Mesenchymal stem cell (in vitro differentiated cells and primary cell): ENCODE measurements at regions not wholly inside any gene's neighbourhood (a gene's known extent, or its start where the extent isn't known, plus 50 kb on each side); places are given as distances from the start of the nearest gene placed in this dataset.

Experiments used
- DNase-seq: peaks from one replicate; pipeline ENCODE4 v3.0.0-alpha.2; 2013
- H2AFZ ChIP-seq: one replicate; pipeline ENCODE4 v1.6.1; 2013; ENCODE audit warnings: low read depth, mild to moderate bottlenecking, control low read depth, inconsistent platforms, low read length, moderate library complexity
- H2AK5ac ChIP-seq: 2 replicates; pipeline ENCODE4 v1.6.1; 2013; ENCODE audit warnings: low read length, moderate library complexity, mild to moderate bottlenecking, inconsistent platforms; ENCODE audit not compliant: severe bottlenecking
- H2BK120ac ChIP-seq: one replicate; pipeline ENCODE4 v1.6.1; 2013; ENCODE audit warnings: low read depth, mild to moderate bottlenecking, inconsistent platforms, low read length, moderate library complexity
- H2BK12ac ChIP-seq, 2 experiments: one replicate each; pipeline ENCODE4 v1.6.1; 2013; ENCODE audit warnings: inconsistent platforms in 2 of 2, low read length in 2 of 2, mild to moderate bottlenecking in 2 of 2, moderate library complexity in 2 of 2, control low read depth in 1 of 2
- H2BK15ac ChIP-seq: one replicate; pipeline ENCODE4 v1.6.1; 2013; ENCODE audit warnings: mild to moderate bottlenecking, low read depth, inconsistent platforms; ENCODE audit not compliant: poor library complexity, severe bottlenecking
- H2BK5ac ChIP-seq: 2 replicates; pipeline ENCODE4 v1.6.1; 2013; ENCODE audit warnings: low read depth, mild to moderate bottlenecking, low read length, control low read depth, inconsistent platforms; ENCODE audit not compliant: poor library complexity, severe bottlenecking
- H3K14ac ChIP-seq, 2 experiments: one replicate each; pipeline ENCODE4 v1.6.1; 2013; ENCODE audit warnings: inconsistent platforms in 2 of 2, low read length in 2 of 2, control low read depth in 1 of 2, mild to moderate bottlenecking in 1 of 2, moderate library complexity in 1 of 2
- H3K18ac ChIP-seq, 2 experiments: one replicate each; pipeline ENCODE4 v1.6.1; 2013; ENCODE audit warnings: inconsistent platforms in 2 of 2, low read length in 2 of 2, control low read depth in 1 of 2, low read depth in 1 of 2, mild to moderate bottlenecking in 1 of 2
- H3K23ac ChIP-seq, 2 experiments: one replicate each; pipeline ENCODE4 v1.6.1; 2013; ENCODE audit warnings: inconsistent platforms in 2 of 2, low read length in 2 of 2, mild to moderate bottlenecking in 2 of 2, moderate library complexity in 2 of 2, control low read depth in 1 of 2
- H3K27ac ChIP-seq: 2 replicates; pipeline ENCODE4 v1.5.1; 2013; ENCODE audit warnings: mild to moderate bottlenecking, moderate library complexity, low read length, control low read depth, inconsistent platforms; ENCODE audit not compliant: poor library complexity, severe bottlenecking
- H3K27me3 ChIP-seq, 2 experiments: 2 replicates each; pipeline versions ENCODE4 v1.6.1 to v1.7.0; 2013; ENCODE audit warnings: low read length in 2 of 2, mild to moderate bottlenecking in 2 of 2, moderate library complexity in 2 of 2, control low read depth in 1 of 2, inconsistent platforms in 1 of 2; ENCODE audit not compliant: control insufficient read depth in 1 of 2, insufficient read depth in 1 of 2
- H3K36me3 ChIP-seq, 2 experiments: 2 replicates each; pipeline versions ENCODE4 v1.6.1 to v1.7.0; 2013; ENCODE audit warnings: low read length in 2 of 2, control low read depth in 1 of 2, inconsistent platforms in 1 of 2, low read depth in 1 of 2, mild to moderate bottlenecking in 1 of 2; ENCODE audit not compliant: insufficient read depth in 2 of 2, control insufficient read depth in 1 of 2
- H3K4ac ChIP-seq, 2 experiments: one replicate each; pipeline ENCODE4 v1.6.1; 2013; ENCODE audit warnings: inconsistent platforms in 2 of 2, low read length in 2 of 2, mild to moderate bottlenecking in 2 of 2, moderate library complexity in 2 of 2, control low read depth in 1 of 2, low read depth in 1 of 2
- H3K4me1 ChIP-seq: 2 replicates; pipeline ENCODE4 v1.6.1; 2013; ENCODE audit warnings: low read depth, low read length, control low read depth; ENCODE audit not compliant: control insufficient read depth, insufficient read depth
- H3K4me2 ChIP-seq: 2 replicates; pipeline ENCODE4 v1.6.1; 2013; ENCODE audit warnings: low read length, mild to moderate bottlenecking, inconsistent platforms; ENCODE audit not compliant: poor library complexity, severe bottlenecking
- H3K4me3 ChIP-seq, 2 experiments: 2 replicates each; pipeline versions ENCODE4 v1.5.1 to v1.7.0; 2013; ENCODE audit warnings: low read length in 2 of 2, mild to moderate bottlenecking in 2 of 2, control low read depth in 1 of 2, low read depth in 1 of 2; ENCODE audit not compliant: insufficient read depth in 1 of 2
- H3K79me1 ChIP-seq: replicated peaks from 2 replicates; pipeline ENCODE4 v1.6.1; 2013; ENCODE audit warnings: mild to moderate bottlenecking, control low read depth, low read length, inconsistent platforms; ENCODE audit not compliant: poor library complexity, severe bottlenecking
- H3K9ac ChIP-seq: 2 replicates; pipeline ENCODE4 v1.7.0; 2013; ENCODE audit warnings: mild to moderate bottlenecking, low read length, moderate library complexity
- H3K9me3 ChIP-seq: 2 replicates; pipeline ENCODE4 v1.7.0; 2013; ENCODE audit warnings: mild to moderate bottlenecking, low read length; ENCODE audit not compliant: control insufficient read depth
- H4K8ac ChIP-seq: one replicate; pipeline ENCODE4 v1.6.1; 2013; ENCODE audit warnings: inconsistent platforms, mild to moderate bottlenecking, low read length, moderate library complexity
- H4K91ac ChIP-seq: one replicate; pipeline ENCODE4 v1.6.1; 2013; ENCODE audit warnings: mild to moderate bottlenecking, low read length, inconsistent platforms
- WGBS: methylation state at CpG from one replicate; pipeline ENCODE4 v1.1.7; 2013; ENCODE audit warnings: mixed read lengths; 5-methylcytosine and 5-hydroxymethylcytosine counted together

- Histone ChIP-seq H2AFZ (no peak overlapping the region), H2BK120ac (no peak overlapping the region), H3K9me3 (no peaks in the 10 kb centered on the region), H2BK15ac (no peak overlapping the region), H3K9ac (no peak overlapping the region), H3K4ac (no peak overlapping the region), H3K36me3 (no peaks in the 10 kb centered on the region), H3K4me3 (no peak overlapping the region), H2AK5ac (no peak overlapping the region), H3K27ac (no peak overlapping the region), H4K8ac (no peak overlapping the region), H3K14ac (no peak overlapping the region), H2BK12ac (peak overlapping the region in 1 of 2 experiments; percentile 84), H3K4me1 (no peaks in the 10 kb centered on the region), H3K27me3 (no peaks in the 10 kb centered on the region), H3K79me1 (no peaks in the 10 kb centered on the region), H3K18ac (no peak overlapping the region), H3K23ac (no peak overlapping the region), H4K91ac (no peak overlapping the region), H3K4me2 (no peak overlapping the region), H2BK5ac (no peak overlapping the region)
- DNase-seq = peak; percentile 57
- 40% methylated on average over 1 of the region's 1 CpG for WGBS
Observed at GRCh38 chr9:116020146-116020545, 133.4 kb upstream of the PAPPA start.

GRCh38 chr9:116020801-116021200 is 132.8 kb upstream of the PAPPA start:
- Histone ChIP-seq H3K27me3 (no peaks in the 10 kb centered on the region), H3K23ac (no peak overlapping the region), H3K27ac (no peak overlapping the region), H2BK5ac (no peak overlapping the region), H4K91ac (no peak overlapping the region), H3K4me1 (no peaks in the 10 kb centered on the region), H3K4ac (no peak overlapping the region), H4K8ac (no peak overlapping the region), H3K14ac (no peak overlapping the region), H2BK15ac (no peak overlapping the region), H3K4me2 (no peak overlapping the region), H3K4me3 (no peak overlapping the region), H2AFZ (no peak overlapping the region), H3K18ac (no peak overlapping the region), H3K36me3 (no peaks in the 10 kb centered on the region), H2AK5ac (no peak overlapping the region), H2BK12ac (no peak overlapping the region), H3K79me1 (no peaks in the 10 kb centered on the region), H3K9me3 (no peaks in the 10 kb centered on the region), H2BK120ac (no peak overlapping the region), H3K9ac (no peak overlapping the region)
- peak; percentile 71 for DNase-seq

GRCh38 chr9:116027096-116027495 is 126.5 kb upstream of the PAPPA start:
- no peak overlapping the region for H3K4me2 ChIP-seq
- H3K9ac ChIP-seq = peak overlapping the region; percentile 88
- H3K18ac ChIP-seq = no peak overlapping the region
- H2BK12ac ChIP-seq = no peak overlapping the region
- 97% methylated on average over 1 of the region's 1 CpG for WGBS
- H3K9me3 ChIP-seq = peaks cover 10% of the 10 kb centered on the region
- H3K4me3 ChIP-seq = no peak overlapping the region
- peak; percentile 33 for DNase-seq
- no peaks in the 10 kb centered on the region for H3K27me3 ChIP-seq
- H4K91ac ChIP-seq = no peak overlapping the region
- H3K79me1 ChIP-seq = no peaks in the 10 kb centered on the region
- H3K4ac ChIP-seq = no peak overlapping the region
- no peak overlapping the region for H2BK15ac ChIP-seq
- no peaks in the 10 kb centered on the region for H3K4me1 ChIP-seq
- no peak overlapping the region for H3K23ac ChIP-seq
- no peak overlapping the region for H3K14ac ChIP-seq
- no peak overlapping the region for H2BK5ac ChIP-seq
- no peak overlapping the region for H2AFZ ChIP-seq
- no peak overlapping the region for H4K8ac ChIP-seq
- no peaks in the 10 kb centered on the region for H3K36me3 ChIP-seq
- H2BK120ac ChIP-seq = no peak overlapping the region
- peak overlapping the region; percentile 62 for H3K27ac ChIP-seq
- no peak overlapping the region for H2AK5ac ChIP-seq

GRCh38 chr9:116027511-116027910 is 126.1 kb upstream of the PAPPA start:
- no peak overlapping the region for H2BK120ac ChIP-seq
- no peak overlapping the region for H2AFZ ChIP-seq
- H3K18ac ChIP-seq = no peak overlapping the region
- H2BK15ac ChIP-seq = no peak overlapping the region
- H3K23ac ChIP-seq = no peak overlapping the region
- no peaks in the 10 kb centered on the region for H3K27me3 ChIP-seq
- peak overlapping the region; percentile 71 for H3K27ac ChIP-seq
- peak; percentile 73 for DNase-seq
- H2AK5ac ChIP-seq = no peak overlapping the region
- H3K14ac ChIP-seq = no peak overlapping the region
- H3K36me3 ChIP-seq = no peaks in the 10 kb centered on the region
- no peaks in the 10 kb centered on the region for H3K4me1 ChIP-seq
- peak overlapping the region; percentile 88 for H3K9ac ChIP-seq
- H3K79me1 ChIP-seq = no peaks in the 10 kb centered on the region
- H3K4me2 ChIP-seq = no peak overlapping the region
- no CpG with 5 or more reads among the region's 1 CpG for WGBS
- H2BK5ac ChIP-seq = no peak overlapping the region
- H2BK12ac ChIP-seq = no peak overlapping the region
- H4K91ac ChIP-seq = no peak overlapping the region
- no peak overlapping the region for H4K8ac ChIP-seq
- H3K4ac ChIP-seq = no peak overlapping the region
- H3K4me3 ChIP-seq = no peak overlapping the region
- H3K9me3 ChIP-seq = peaks cover 10% of the 10 kb centered on the region
